ENCODE measurements at regions not wholly inside any gene's neighbourhood (a gene's known extent, or its start where the extent isn't known, plus 50 kb on each side); places are given as distances from the start of the nearest gene placed in this dataset.

GRCh38 chr6:150664091-150664490, 64.4 kb downstream of the PLEKHG1 start:
- Mint-ChIP-seq H3K27ac (ENCODE audit: unreplicated experiment) (no peak overlapping the region), H3K9me3 (ENCODE audit: unreplicated experiment) (no peaks in the 10 kb centered on the region), H3K36me3 (ENCODE audit: low read depth, unreplicated experiment) (peaks cover 9% of the 10 kb centered on the region), H3K4me3 (ENCODE audit: unreplicated experiment) (no peak overlapping the region), H3K27me3 (ENCODE audit: low read depth, unreplicated experiment) (no peaks in the 10 kb centered on the region), H3K4me1 (ENCODE audit: low read depth, unreplicated experiment) (peaks cover 15% of the 10 kb centered on the region)
- Histone ChIP-seq H3K9me3 (ENCODE audit: insufficient read depth, low read depth, low read length) (no peaks in the 10 kb centered on the region), H3K36me3 (ENCODE audit: insufficient read depth, low read length) (no peaks in the 10 kb centered on the region), H3K4me3 (ENCODE audit: insufficient read depth, low read depth, low read length) (no peak overlapping the region), H3K9ac (ENCODE audit: low read length) (no peak overlapping the region), H4K20me1 (ENCODE audit: insufficient read depth, low read length) (no peaks in the 10 kb centered on the region), H2AFZ (ENCODE audit: low read depth, low read length) (no peak overlapping the region), H3K4me2 (ENCODE audit: low read length) (no peak overlapping the region), H3K79me2 (ENCODE audit: insufficient read depth, low read length) (no peaks in the 10 kb centered on the region), H3K27ac (ENCODE audit: low read depth, low read length) (no peak overlapping the region), H3K4me1 (ENCODE audit: insufficient read depth, low read length) (peaks cover 12% of the 10 kb centered on the region), H3K27me3 (ENCODE audit: insufficient read depth, low read length) (no peaks in the 10 kb centered on the region)
- DNase-seq (ENCODE audit: low read depth) (no peak), FAIRE-seq (no peak)
- TF ChIP-seq EZH2 (IDR thresholded peaks at IDR 0.05; ENCODE audit: insufficient read depth, low read length): no peak
- TF ChIP-seq CTCF (IDR thresholded peaks at IDR 0.05; ENCODE audit: insufficient read depth, low read depth, low read length): no peak

GRCh38 chr6:150666071-150666470, 66.4 kb downstream of the PLEKHG1 start:
- no peaks in the 10 kb centered on the region for H3K9me3 Mint-ChIP-seq (ENCODE audit: unreplicated experiment)
- Histone ChIP-seq H3K4me2 (ENCODE audit: low read length) (no peak overlapping the region), H3K9me3 (ENCODE audit: insufficient read depth, low read depth, low read length) (no peaks in the 10 kb centered on the region), H4K20me1 (ENCODE audit: insufficient read depth, low read length) (no peaks in the 10 kb centered on the region), H3K27ac (ENCODE audit: low read depth, low read length) (no peak overlapping the region), H3K36me3 (ENCODE audit: insufficient read depth, low read length) (no peaks in the 10 kb centered on the region), H3K79me2 (ENCODE audit: insufficient read depth, low read length) (no peaks in the 10 kb centered on the region), H2AFZ (ENCODE audit: low read depth, low read length) (no peak overlapping the region), H3K9ac (ENCODE audit: low read length) (no peak overlapping the region), H3K4me3 (ENCODE audit: insufficient read depth, low read depth, low read length) (no peak overlapping the region), H3K27me3 (ENCODE audit: insufficient read depth, low read length) (no peaks in the 10 kb centered on the region), H3K4me1 (ENCODE audit: insufficient read depth, low read length) (peaks cover 14% of the 10 kb centered on the region)
- peak; percentile 42 for DNase-seq (ENCODE audit: low read depth)
- FAIRE-seq: no peak
- no peak overlapping the region for H3K27ac Mint-ChIP-seq (ENCODE audit: unreplicated experiment)
- H3K4me3 Mint-ChIP-seq (ENCODE audit: unreplicated experiment): no peak overlapping the region
- peaks cover 16% of the 10 kb centered on the region for H3K4me1 Mint-ChIP-seq (ENCODE audit: low read depth, unreplicated experiment)
- TF ChIP-seq EZH2 (IDR thresholded peaks at IDR 0.05; ENCODE audit: insufficient read depth, low read length): no peak
- no peak for TF ChIP-seq CTCF (IDR thresholded peaks at IDR 0.05; ENCODE audit: insufficient read depth, low read depth, low read length)
- H3K36me3 Mint-ChIP-seq (ENCODE audit: low read depth, unreplicated experiment): peaks cover 9% of the 10 kb centered on the region
- H3K27me3 Mint-ChIP-seq (ENCODE audit: low read depth, unreplicated experiment): no peaks in the 10 kb centered on the region

- no peaks in the 10 kb centered on the region for H3K9me3 ChIP-seq (ENCODE audit: insufficient read depth, low read depth, low read length)
- H3K9ac ChIP-seq (ENCODE audit: low read length): no peak overlapping the region
- peak overlapping the region; percentile 30 for H3K4me2 ChIP-seq (ENCODE audit: low read length)
- H3K4me1 ChIP-seq (ENCODE audit: insufficient read depth, low read length): peaks cover 14% of the 10 kb centered on the region
- H3K36me3 Mint-ChIP-seq (ENCODE audit: low read depth, unreplicated experiment): peaks cover 9% of the 10 kb centered on the region
- no peaks in the 10 kb centered on the region for H4K20me1 ChIP-seq (ENCODE audit: insufficient read depth, low read length)
- no peaks in the 10 kb centered on the region for H3K27me3 ChIP-seq (ENCODE audit: insufficient read depth, low read length)
- peak overlapping the region; percentile 15 for H3K27ac Mint-ChIP-seq (ENCODE audit: unreplicated experiment)
- H2AFZ ChIP-seq (ENCODE audit: low read depth, low read length): no peak overlapping the region
- no peaks in the 10 kb centered on the region for H3K36me3 ChIP-seq (ENCODE audit: insufficient read depth, low read length)
- no peak for TF ChIP-seq EZH2 (IDR thresholded peaks at IDR 0.05; ENCODE audit: insufficient read depth, low read length)
- no peak for TF ChIP-seq CTCF (IDR thresholded peaks at IDR 0.05; ENCODE audit: insufficient read depth, low read depth, low read length)
- H3K79me2 ChIP-seq (ENCODE audit: insufficient read depth, low read length): no peaks in the 10 kb centered on the region
- H3K9me3 Mint-ChIP-seq (ENCODE audit: unreplicated experiment): no peaks in the 10 kb centered on the region
- peaks cover 16% of the 10 kb centered on the region for H3K4me1 Mint-ChIP-seq (ENCODE audit: low read depth, unreplicated experiment)
- H3K27ac ChIP-seq (ENCODE audit: low read depth, low read length): no peak overlapping the region
- no peaks in the 10 kb centered on the region for H3K27me3 Mint-ChIP-seq (ENCODE audit: low read depth, unreplicated experiment)
- FAIRE-seq (no peak), DNase-seq (ENCODE audit: low read depth) (no peak)
- H3K4me3 Mint-ChIP-seq (ENCODE audit: unreplicated experiment): no peak overlapping the region
- no peak overlapping the region for H3K4me3 ChIP-seq (ENCODE audit: insufficient read depth, low read depth, low read length)
Observed at GRCh38 chr6:150667359-150667758, 67.7 kb downstream of the PLEKHG1 start.
